NCI-H1092 treated with DMSO at 0.1 percent for 48 hours (cell line): ENCODE measurements at regions not wholly inside any gene's neighbourhood (a gene's known extent, or its start where the extent isn't known, plus 50 kb on each side); places are given as distances from the start of the nearest gene placed in this dataset.

ENCODE experiments used
- DNase-seq: peaks from one replicate; lab custom pipeline; 2025; lab: John Stamatoyannopoulos, UW

- DNase-seq, result no peak
Measured at GRCh38 chr22:48279461-48279756, 1517.0 kb downstream of the TBC1D22A start.

GRCh38 chr22:48278620-48279460 is 1516.4 kb downstream of the TBC1D22A start:
- no peak for DNase-seq

- no peak for DNase-seq
Measured at GRCh38 chr22:48277868-48278581, 1515.6 kb downstream of the TBC1D22A start.

- no peak for DNase-seq
Measured at GRCh38 chr22:48276994-48277867, 1514.8 kb downstream of the TBC1D22A start.

GRCh38 chr22:48275412-48275811 is 1513.0 kb downstream of the TBC1D22A start:
- no peak for DNase-seq

- DNase-seq, result no peak
Measured at GRCh38 chr22:48270731-48271130, 1508.3 kb downstream of the TBC1D22A start.

GRCh38 chr22:48268771-48269552 is 1506.5 kb downstream of the TBC1D22A start:
- DNase-seq, result no peak

GRCh38 chr22:48268293-48268692 is 1505.8 kb downstream of the TBC1D22A start:
- no peak for DNase-seq

GRCh38 chr22:48267681-48268080 is 1505.2 kb downstream of the TBC1D22A start:
- DNase-seq, result no peak

- no peak for DNase-seq
Measured at GRCh38 chr22:48265000-48265625, 1502.7 kb downstream of the TBC1D22A start.

GRCh38 chr22:48264586-48264985 is 1502.1 kb downstream of the TBC1D22A start:
- no peak for DNase-seq

GRCh38 chr22:48263791-48264351 is 1501.4 kb downstream of the TBC1D22A start:
- no peak for DNase-seq

GRCh38 chr22:48263431-48263765 is 1500.9 kb downstream of the TBC1D22A start:
- DNase-seq, result no peak

GRCh38 chr22:48262596-48263430 is 1500.4 kb downstream of the TBC1D22A start:
- DNase-seq, result no peak

GRCh38 chr22:48261706-48262105 is 1499.3 kb downstream of the TBC1D22A start:
- DNase-seq, result no peak

GRCh38 chr22:48261048-48261621 is 1498.7 kb downstream of the TBC1D22A start:
- DNase-seq, result no peak

- DNase-seq, result no peak
Measured at GRCh38 chr22:48259991-48260670, 1497.7 kb downstream of the TBC1D22A start.

GRCh38 chr22:48258811-48259210 is 1496.4 kb downstream of the TBC1D22A start:
- no peak for DNase-seq

- DNase-seq, result no peak
Measured at GRCh38 chr22:48258064-48258701, 1495.7 kb downstream of the TBC1D22A start.
